ENCODE measurements at regions not wholly inside any gene's neighbourhood (a gene's known extent, or its start where the extent isn't known, plus 50 kb on each side); places are given as distances from the start of the nearest gene placed in this dataset.

- no peak for TF ChIP-seq CTCF (IDR thresholded peaks at IDR 0.05)
- no peak for TF ChIP-seq POLR2A (IDR thresholded peaks at IDR 0.05)
- TF ChIP-seq EP300 (IDR thresholded peaks at IDR 0.05): no peak
- DNase-seq: no peak
Observed at GRCh38 chr7:145088111-145088745, 252.4 kb upstream of the TPK1 start.

GRCh38 chr7:145082366-145083161, 246.7 kb upstream of the TPK1 start:
- intact Hi-C loops (cut with DNase I): no loop called here
- no peak for DNase-seq
- Histone ChIP-seq H3K27ac (no peak overlapping the region), H3K36me3 (no peaks in the 10 kb centered on the region), H3K4me1 (ENCODE audit: insufficient read depth) (no peaks in the 10 kb centered on the region), H3K4me3 (no peak overlapping the region), H3K9me3 (no peaks in the 10 kb centered on the region), H3K27me3 (no peaks in the 10 kb centered on the region)
- WGBS, 3 donors: 75 to 80% (median 77%) methylated on average over 6 of the region's 6 CpGs
- TF ChIP-seq POLR2A (IDR thresholded peaks at IDR 0.05) (no peak), CTCF (IDR thresholded peaks at IDR 0.05) (no peak), EP300 (IDR thresholded peaks at IDR 0.05) (no peak)

More at GRCh38 chr7:145088111-145088745, 252.4 kb upstream of the TPK1 start:
- no peaks in the 10 kb centered on the region for H3K4me1 ChIP-seq (ENCODE audit: insufficient read depth)
- H3K27ac ChIP-seq: no peak overlapping the region
- no peaks in the 10 kb centered on the region for H3K36me3 ChIP-seq
- WGBS, 3 donors: 28 to 45% (median 41%) methylated on average over 3 of the region's 3 CpGs
- no peaks in the 10 kb centered on the region for H3K9me3 ChIP-seq
- intact Hi-C loops (cut with DNase I): no loop called here
- no peak overlapping the region for H3K4me3 ChIP-seq
- H3K27me3 ChIP-seq: no peaks in the 10 kb centered on the region

- TF ChIP-seq CTCF (IDR thresholded peaks at IDR 0.05): no peak
- TF ChIP-seq POLR2A (IDR thresholded peaks at IDR 0.05): no peak
- TF ChIP-seq EP300 (IDR thresholded peaks at IDR 0.05): no peak
- no peaks in the 10 kb centered on the region for H3K9me3 ChIP-seq
- intact Hi-C loops (cut with DNase I): no loop called here
- H3K4me3 ChIP-seq: no peak overlapping the region
- 49 to 60% (median 57%) methylated on average over 2 of the region's 2 CpGs for WGBS, 3 donors
- H3K27me3 ChIP-seq: no peaks in the 10 kb centered on the region
- H3K4me1 ChIP-seq (ENCODE audit: insufficient read depth): no peaks in the 10 kb centered on the region
- no peak for DNase-seq
- no peaks in the 10 kb centered on the region for H3K36me3 ChIP-seq
- no peak overlapping the region for H3K27ac ChIP-seq
Observed at GRCh38 chr7:145065473-145065872, 229.6 kb upstream of the TPK1 start.

GRCh38 chr7:145064114-145064513, 228.3 kb upstream of the TPK1 start:
- WGBS, 3 donors: 42 to 54% (median 49%) methylated on average over 4 of the region's 4 CpGs
- DNase-seq: no peak
- Histone ChIP-seq H3K4me3 (no peak overlapping the region), H3K9me3 (no peaks in the 10 kb centered on the region), H3K36me3 (no peaks in the 10 kb centered on the region), H3K27ac (no peak overlapping the region), H3K27me3 (no peaks in the 10 kb centered on the region), H3K4me1 (ENCODE audit: insufficient read depth) (no peaks in the 10 kb centered on the region)
- TF ChIP-seq EP300 (IDR thresholded peaks at IDR 0.05): no peak
- no peak for TF ChIP-seq POLR2A (IDR thresholded peaks at IDR 0.05)
- no peak for TF ChIP-seq CTCF (IDR thresholded peaks at IDR 0.05)
- intact Hi-C loops (cut with DNase I): no loop called here
